IPS-18c (cell line): ENCODE measurements at regions not wholly inside any gene's neighbourhood (a gene's known extent, or its start where the extent isn't known, plus 50 kb on each side); places are given as distances from the start of the nearest gene placed in this dataset.
"Not testable (repeated sequence)": the region's sequence is repeated elsewhere in the genome, so short reads cannot be mapped to it uniquely, and the experiment has no call there.

ENCODE experiments used
- H3K4me3 ChIP-seq: 2 replicates; pipeline ENCODE4 v1.7.0; 2013; ENCODE audit warnings: low read depth, mild to moderate bottlenecking, low read length, moderate library complexity; ENCODE audit not compliant: insufficient read depth
- H3K9me3 ChIP-seq: one replicate; pipeline ENCODE4 v1.6.1; 2013; ENCODE audit warnings: mild to moderate bottlenecking, low read length, moderate library complexity; ENCODE audit not compliant: control insufficient read depth, insufficient read depth

DNA sequence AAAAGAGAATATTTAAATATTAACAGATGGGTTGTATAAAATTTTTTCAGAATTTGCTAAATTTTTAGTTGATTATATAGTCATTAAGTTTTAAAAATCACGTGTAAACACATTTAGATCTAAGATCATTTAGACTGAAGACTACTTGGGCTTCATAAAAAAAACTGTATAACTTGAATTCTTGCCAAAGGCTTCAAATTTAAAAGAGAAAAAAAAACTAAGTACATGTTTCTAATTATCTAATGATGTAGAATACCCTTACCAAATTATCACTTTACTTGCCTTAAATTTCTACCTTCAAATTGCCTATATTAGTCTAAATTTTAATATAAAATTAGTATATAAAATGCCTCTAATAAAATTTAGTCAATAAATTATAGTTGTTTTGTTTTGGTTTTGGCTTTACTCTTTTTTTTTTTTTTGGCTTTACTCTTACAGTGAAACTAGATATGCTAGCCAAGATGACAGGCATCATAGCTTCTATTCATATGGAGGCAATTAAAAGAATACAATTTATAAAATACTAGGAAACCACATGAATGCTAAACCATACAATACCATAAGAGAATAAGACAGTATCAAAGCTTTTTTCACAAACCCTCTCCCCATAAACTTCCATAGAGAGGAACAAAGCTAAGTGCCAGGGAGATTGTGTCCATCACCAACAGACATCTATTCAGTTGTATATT is 183.1 kb upstream of the KCNMB2 start:
- Histone ChIP-seq H3K9me3 (no peaks in the 10 kb centered on the region), H3K4me3 (no peak overlapping the region)

DNA sequence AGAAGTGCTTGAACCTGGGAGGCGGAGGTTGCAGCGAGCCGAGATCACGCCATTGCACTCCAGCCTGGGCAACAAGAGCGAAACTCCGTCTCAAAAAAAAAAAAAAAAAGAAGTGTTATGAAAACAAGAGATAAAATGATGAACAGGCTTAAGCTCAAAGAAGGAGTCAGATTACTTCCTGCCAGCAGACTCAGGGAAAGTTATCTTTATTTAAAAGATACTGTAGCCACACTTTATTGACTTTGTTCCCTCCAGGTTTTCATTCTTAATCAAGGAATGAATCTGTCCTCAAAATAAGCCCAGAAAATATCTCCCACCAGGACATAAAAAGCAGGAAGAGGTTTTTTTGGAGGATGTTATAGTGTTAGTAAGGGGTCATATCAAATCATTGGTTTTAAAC is 176.5 kb upstream of the KCNMB2 start:
- no peaks in the 10 kb centered on the region for H3K9me3 ChIP-seq
- no peak overlapping the region for H3K4me3 ChIP-seq

- H3K9me3 ChIP-seq, H3K4me3 ChIP-seq: not testable (repeated sequence)
Observed at GRCh38 chr3:178363048-178363447, 173.2 kb upstream of the KCNMB2 start.

DNA sequence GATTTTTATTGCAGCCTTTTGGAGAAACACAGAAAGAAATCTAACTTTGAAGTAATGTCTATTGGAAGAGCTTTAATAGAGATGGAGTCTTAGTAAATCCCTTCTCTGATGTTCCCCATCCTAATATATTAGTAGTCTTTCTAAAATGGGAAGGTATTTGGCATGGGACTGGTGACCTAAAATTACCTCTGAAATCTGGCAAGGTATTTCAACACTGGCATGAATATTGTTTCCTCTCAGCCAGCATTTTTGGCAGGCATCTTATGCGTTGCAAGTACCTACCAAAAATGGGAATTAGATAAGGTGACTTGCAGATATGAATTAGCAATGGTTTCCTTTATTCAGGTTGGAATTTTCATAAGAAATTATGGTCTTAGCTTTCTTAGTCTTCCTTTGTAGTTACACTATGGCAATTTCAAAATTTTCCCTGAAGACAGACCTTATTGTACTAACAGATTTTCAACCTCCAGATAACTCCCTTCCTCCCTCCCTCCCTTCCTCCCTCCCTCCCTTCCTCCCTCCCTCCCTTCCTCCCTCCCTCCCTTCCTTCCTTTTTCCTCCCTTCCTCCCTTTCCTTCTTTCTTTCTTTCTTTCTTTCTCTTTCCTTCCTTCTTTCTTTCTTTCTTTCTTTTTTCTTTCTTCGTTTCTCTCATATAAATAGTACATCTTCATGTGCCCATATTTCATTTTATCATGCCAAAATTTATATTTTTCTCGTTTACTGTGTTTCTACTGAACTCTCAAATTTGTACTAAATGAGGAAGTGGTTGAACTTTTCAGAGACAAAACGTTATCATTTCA is 168.2 kb upstream of the KCNMB2 start:
- no peaks in the 10 kb centered on the region for H3K9me3 ChIP-seq
- no peak overlapping the region for H3K4me3 ChIP-seq

- no peak overlapping the region for H3K4me3 ChIP-seq
- H3K9me3 ChIP-seq, result no peaks in the 10 kb centered on the region
Observed at GRCh38 chr3:178369006-178369405, 167.2 kb upstream of the KCNMB2 start.

- no peak overlapping the region for H3K4me3 ChIP-seq
- no peaks in the 10 kb centered on the region for H3K9me3 ChIP-seq
Observed at GRCh38 chr3:178369811-178370210, 166.4 kb upstream of the KCNMB2 start.

- no peak overlapping the region for H3K4me3 ChIP-seq
- H3K9me3 ChIP-seq, result no peaks in the 10 kb centered on the region
Observed at GRCh38 chr3:178370387-178370786, 165.8 kb upstream of the KCNMB2 start.

GRCh38 chr3:178381555-178381954 is 154.7 kb upstream of the KCNMB2 start:
- no peak overlapping the region for H3K4me3 ChIP-seq
- no peaks in the 10 kb centered on the region for H3K9me3 ChIP-seq

DNA sequence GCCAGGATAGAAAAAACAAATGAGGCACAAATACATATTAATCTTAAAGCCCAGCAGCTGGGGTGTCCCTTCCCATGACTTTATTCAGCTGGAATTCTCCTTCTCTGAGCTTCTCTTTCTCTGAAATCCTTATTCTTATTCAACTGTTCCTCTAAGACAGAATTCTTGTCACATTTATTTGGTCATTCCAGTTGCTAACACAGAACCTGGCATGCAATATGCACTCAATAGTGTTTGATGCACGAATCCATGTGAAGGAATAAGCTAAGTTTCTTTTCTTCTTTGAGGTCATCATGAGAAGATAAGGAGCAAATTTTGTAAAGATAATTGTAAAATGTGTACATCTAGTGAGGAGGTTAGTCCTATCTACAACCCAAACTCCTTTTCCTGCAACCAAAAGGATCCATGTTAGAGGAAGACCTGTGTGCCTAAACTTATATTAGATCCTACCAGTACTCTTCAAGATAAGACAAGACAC is 154.2 kb upstream of the KCNMB2 start:
- H3K4me3 ChIP-seq, result no peak overlapping the region
- no peaks in the 10 kb centered on the region for H3K9me3 ChIP-seq

DNA sequence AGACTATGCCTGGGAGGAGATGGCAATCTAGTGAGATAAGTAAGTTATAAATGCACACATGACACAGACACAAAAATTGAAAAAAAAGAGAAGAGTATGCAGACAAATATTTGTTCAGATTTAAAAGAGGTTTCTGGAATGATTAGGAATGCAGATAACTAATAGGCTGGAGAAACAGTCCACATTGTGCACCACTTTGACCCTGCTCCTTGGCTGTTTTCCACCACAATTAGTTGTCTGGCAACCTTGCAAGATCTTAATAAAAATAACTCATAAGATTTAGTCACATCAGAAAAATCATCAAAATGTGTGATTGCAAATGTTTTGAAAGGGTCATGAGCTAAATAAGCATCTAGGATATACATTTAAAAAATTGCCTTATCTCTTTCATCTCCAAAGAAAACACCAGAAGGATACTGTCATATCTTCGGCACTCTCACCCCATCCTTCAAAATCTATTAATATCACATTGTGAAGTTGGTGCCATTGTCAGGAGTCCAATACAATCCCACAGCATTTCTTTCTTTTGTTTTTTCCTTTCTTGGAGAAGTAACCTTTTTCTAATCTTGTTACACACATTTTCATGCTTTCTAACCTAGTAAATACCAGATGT is 153.7 kb upstream of the KCNMB2 start:
- no peak overlapping the region for H3K4me3 ChIP-seq

GRCh38 chr3:178384321-178385230 is 151.7 kb upstream of the KCNMB2 start:
- H3K9me3 ChIP-seq, result no peaks in the 10 kb centered on the region

More for the DNA sequence above, 153.7 kb upstream of the KCNMB2 start:
- H3K9me3 ChIP-seq, result no peaks in the 10 kb centered on the region

DNA sequence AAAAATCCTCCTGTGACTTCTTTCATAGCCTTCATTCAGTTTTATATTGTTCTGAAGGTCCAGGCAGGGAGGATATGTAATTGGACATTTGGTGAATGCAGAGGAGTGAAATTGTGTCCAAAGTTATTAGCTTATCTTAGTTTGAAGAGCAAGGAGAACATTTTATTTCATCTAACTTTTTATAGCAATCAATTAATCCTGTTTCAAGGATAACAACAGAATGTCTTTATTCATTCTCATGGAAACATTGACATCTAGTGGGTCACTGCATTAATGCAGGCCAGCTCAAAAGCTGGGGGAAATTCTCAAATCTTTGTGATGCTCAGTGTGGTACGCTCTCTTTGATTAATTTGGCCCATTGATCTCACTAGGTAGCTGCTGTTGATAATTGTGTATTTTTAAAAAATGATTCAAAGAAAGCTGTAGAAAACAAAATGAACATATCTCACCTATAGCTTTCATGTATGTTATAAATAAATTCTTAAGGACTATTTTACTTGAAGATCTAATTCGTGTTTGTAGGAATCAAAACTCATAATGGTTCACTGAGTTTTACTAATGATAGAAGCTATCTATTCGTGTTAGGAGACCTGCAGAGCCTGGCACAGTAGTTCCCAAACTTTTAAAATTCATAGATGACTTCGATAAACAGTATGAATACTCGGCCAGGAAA is 150.8 kb upstream of the KCNMB2 start:
- no peak overlapping the region for H3K4me3 ChIP-seq
- H3K9me3 ChIP-seq, result no peaks in the 10 kb centered on the region

More at GRCh38 chr3:178384321-178385230, 151.7 kb upstream of the KCNMB2 start:
- H3K4me3 ChIP-seq, result no peak overlapping the region

- no peak overlapping the region for H3K4me3 ChIP-seq
- H3K9me3 ChIP-seq, result no peaks in the 10 kb centered on the region
Observed at GRCh38 chr3:178386401-178386800, 149.8 kb upstream of the KCNMB2 start.

DNA sequence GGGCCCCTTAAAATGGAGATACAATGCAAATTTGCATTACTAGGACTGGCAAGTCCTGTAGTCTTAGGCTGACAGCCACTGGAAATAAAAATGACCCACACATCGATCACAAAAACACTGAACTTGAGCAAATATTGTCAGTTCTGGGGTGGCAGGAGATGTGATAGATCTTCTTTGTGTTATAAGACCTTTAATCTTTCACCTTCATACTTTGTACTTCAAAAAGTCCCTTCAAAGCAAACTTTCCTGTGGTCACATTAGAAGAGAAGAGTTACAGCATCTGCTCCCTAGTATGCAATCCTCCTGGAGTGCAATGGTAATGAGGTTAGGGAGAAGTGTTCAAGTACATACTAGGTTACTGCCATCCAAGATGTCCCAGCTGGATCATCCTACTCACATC is 149.4 kb upstream of the KCNMB2 start:
- Histone ChIP-seq H3K9me3 (no peaks in the 10 kb centered on the region), H3K4me3 (no peak overlapping the region)

DNA sequence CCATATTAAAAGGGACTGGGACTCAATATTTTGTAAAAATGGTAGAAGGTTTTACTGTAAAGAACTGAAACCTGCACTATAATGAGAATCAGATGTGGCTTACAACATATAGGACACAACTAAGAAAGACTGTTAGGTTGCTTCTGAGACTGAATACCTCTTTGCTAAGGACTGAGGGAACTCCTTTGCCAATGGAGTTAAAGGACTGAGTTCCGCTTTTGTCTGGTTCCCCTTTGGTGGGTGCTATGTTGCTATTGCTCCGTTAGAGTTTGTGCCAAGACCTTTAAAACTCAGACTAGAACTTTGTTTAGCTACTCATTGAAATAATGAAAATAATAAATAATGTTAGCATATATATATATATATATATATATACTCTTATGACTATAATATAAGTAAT is 147.8 kb upstream of the KCNMB2 start:
- H3K4me3 ChIP-seq, result no peak overlapping the region
- H3K9me3 ChIP-seq, result no peaks in the 10 kb centered on the region

GRCh38 chr3:178389258-178389657 is 147.0 kb upstream of the KCNMB2 start:
- no peaks in the 10 kb centered on the region for H3K9me3 ChIP-seq
- H3K4me3 ChIP-seq, result no peak overlapping the region

DNA sequence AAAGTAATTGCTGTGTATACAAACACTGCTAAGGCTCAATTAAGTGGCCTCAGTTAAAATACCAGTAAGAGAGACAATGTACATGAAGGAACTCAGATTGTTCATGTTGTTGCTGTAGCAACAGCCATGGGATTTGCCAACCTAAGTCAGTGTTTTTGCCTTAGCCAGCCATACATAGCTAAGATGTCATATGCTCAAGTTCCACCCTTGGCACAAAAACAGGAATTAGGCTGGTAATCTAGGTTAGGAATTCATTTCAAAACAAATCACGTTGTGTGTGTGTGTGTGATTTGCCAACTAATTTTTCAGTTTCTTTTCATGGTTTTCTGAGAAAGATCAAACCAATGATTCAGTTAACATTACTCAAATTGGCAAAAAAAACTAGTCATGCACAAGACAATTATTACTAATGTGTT is 143.7 kb upstream of the KCNMB2 start:
- no peaks in the 10 kb centered on the region for H3K9me3 ChIP-seq

More for the DNA sequence above, 143.7 kb upstream of the KCNMB2 start:
- no peak overlapping the region for H3K4me3 ChIP-seq
